Ishikawa (cell line): ENCODE measurements at regions not wholly inside any gene's neighbourhood (a gene's known extent, or its start where the extent isn't known, plus 50 kb on each side); places are given as distances from the start of the nearest gene placed in this dataset.

Experiments used
- NFIC ChIP-seq: IDR thresholded peaks from 2 replicates; pipeline ENCODE4 v1.6.1; 2012
- YY1 ChIP-seq: IDR thresholded peaks from 2 replicates; pipeline ENCODE4 v1.6.1; 2012; ENCODE audit warnings: low read depth
- ZBTB7A ChIP-seq: IDR thresholded peaks from 2 replicates; pipeline ENCODE4 v1.6.1; 2012; ENCODE audit warnings: low read depth
- TF ChIP-seq, protein P1 (sequence below): IDR thresholded peaks from 2 replicates; pipeline ENCODE4 v1.6.1; 2012; ENCODE audit warnings: low read depth, mild to moderate bottlenecking

DNA sequence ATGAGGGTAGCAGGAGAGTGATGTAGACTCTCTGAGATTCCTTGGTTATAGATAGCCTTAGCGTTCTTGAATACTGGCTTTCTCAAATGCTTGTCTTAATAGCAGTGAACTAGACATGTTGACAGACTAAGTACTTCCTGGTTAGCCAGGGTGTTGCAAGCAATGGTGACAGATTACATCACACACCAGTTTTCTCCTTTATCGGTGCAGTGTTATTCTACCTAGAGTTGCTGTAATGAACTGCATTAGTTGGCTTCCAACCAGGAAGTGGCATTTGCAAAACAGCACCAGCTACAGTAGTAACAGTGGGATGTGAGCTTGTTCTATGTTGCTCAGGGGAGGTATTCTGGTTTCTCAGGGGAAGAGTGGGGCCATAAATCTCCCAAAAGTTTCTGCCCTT is 582.2 kb upstream of the DDX18 start:
- no peak for TF ChIP-seq NFIC
- no peak for TF ChIP-seq ZBTB7A
- TF ChIP-seq YY1, result no peak
- TF ChIP-seq, protein P1, sequence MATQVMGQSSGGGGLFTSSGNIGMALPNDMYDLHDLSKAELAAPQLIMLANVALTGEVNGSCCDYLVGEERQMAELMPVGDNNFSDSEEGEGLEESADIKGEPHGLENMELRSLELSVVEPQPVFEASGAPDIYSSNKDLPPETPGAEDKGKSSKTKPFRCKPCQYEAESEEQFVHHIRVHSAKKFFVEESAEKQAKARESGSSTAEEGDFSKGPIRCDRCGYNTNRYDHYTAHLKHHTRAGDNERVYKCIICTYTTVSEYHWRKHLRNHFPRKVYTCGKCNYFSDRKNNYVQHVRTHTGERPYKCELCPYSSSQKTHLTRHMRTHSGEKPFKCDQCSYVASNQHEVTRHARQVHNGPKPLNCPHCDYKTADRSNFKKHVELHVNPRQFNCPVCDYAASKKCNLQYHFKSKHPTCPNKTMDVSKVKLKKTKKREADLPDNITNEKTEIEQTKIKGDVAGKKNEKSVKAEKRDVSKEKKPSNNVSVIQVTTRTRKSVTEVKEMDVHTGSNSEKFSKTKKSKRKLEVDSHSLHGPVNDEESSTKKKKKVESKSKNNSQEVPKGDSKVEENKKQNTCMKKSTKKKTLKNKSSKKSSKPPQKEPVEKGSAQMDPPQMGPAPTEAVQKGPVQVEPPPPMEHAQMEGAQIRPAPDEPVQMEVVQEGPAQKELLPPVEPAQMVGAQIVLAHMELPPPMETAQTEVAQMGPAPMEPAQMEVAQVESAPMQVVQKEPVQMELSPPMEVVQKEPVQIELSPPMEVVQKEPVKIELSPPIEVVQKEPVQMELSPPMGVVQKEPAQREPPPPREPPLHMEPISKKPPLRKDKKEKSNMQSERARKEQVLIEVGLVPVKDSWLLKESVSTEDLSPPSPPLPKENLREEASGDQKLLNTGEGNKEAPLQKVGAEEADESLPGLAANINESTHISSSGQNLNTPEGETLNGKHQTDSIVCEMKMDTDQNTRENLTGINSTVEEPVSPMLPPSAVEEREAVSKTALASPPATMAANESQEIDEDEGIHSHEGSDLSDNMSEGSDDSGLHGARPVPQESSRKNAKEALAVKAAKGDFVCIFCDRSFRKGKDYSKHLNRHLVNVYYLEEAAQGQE, result no peak
